ENCODE measurements at regions not wholly inside any gene's neighbourhood (a gene's known extent, or its start where the extent isn't known, plus 50 kb on each side); places are given as distances from the start of the nearest gene placed in this dataset.

- TF ChIP-seq SIN3A (conservative IDR thresholded peaks at IDR 0.05 in 1 of 2, IDR thresholded peaks at IDR 0.05 in 1 of 2; ENCODE audit: low read depth in 1 of 2, low read length in 2 of 2) (no peak), SP4 (IDR thresholded peaks at IDR 0.05; ENCODE audit: low read length) (no peak)
Measured at GRCh38 chr1:229875086-229875485, 192.0 kb upstream of the GALNT2 start (continued).
